ENCODE measurements at regions not wholly inside any gene's neighbourhood (a gene's known extent, or its start where the extent isn't known, plus 50 kb on each side); places are given as distances from the start of the nearest gene placed in this dataset.
A peak's percentile ranks its signal among the peaks of the same experiment; 100 is the strongest.

DNA sequence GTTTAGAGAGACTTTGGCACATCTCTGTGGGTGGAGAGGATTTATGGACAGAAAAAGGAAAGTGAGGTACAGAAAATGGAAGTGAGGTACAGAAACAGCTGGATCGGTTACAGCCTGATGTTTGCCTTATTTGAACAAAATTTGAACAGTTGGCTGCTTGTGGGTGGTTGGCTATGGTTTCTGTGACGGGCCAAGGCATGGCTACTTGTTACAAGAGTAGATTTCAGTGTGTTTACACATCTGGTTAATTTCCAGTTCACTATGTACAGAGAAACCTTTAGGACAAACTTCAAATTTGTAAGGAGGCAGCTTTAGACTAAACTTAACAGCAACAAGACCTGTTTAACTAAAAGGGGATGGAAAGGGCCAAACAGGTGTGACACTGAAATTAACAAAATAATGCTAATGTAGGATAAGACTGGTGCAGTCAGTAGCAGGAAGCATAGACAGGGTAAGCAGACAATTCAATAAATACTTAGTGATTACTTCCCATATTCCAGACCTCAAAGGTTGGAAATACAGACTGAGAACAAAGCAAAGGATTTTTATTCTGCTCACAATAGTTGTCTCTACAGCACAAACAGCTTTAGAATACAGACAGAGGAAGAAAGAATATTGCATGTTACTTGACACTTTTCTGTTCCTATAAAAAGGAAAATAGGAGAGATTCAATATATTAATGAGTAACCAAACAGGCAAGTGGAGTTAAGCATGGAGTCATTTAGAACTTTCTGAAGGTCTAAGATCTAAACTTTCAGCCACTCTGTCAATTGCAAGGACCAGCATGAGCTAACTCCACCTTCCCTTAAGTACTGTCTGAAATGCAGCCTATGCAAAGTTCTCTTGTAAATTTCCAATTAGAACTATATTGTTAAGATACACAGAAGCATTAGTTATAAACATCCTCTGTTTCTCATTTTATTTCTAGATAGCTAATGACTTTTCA lies 294.4 kb upstream of the FAT4 start:
- peak overlapping the region; percentile 22 for H3K4me3 Mint-ChIP-seq (ENCODE audit: low read depth, unreplicated experiment)
- peak overlapping the region; percentile 85 for H3K27ac Mint-ChIP-seq (ENCODE audit: unreplicated experiment)
- DNase-seq: no peak
- H3K36me3 Mint-ChIP-seq (ENCODE audit: insufficient read depth, unreplicated experiment): peaks cover 5% of the 10 kb centered on the region
- CTCF ChIA-PET: no interaction called here
- TF ChIP-seq, protein P1, sequence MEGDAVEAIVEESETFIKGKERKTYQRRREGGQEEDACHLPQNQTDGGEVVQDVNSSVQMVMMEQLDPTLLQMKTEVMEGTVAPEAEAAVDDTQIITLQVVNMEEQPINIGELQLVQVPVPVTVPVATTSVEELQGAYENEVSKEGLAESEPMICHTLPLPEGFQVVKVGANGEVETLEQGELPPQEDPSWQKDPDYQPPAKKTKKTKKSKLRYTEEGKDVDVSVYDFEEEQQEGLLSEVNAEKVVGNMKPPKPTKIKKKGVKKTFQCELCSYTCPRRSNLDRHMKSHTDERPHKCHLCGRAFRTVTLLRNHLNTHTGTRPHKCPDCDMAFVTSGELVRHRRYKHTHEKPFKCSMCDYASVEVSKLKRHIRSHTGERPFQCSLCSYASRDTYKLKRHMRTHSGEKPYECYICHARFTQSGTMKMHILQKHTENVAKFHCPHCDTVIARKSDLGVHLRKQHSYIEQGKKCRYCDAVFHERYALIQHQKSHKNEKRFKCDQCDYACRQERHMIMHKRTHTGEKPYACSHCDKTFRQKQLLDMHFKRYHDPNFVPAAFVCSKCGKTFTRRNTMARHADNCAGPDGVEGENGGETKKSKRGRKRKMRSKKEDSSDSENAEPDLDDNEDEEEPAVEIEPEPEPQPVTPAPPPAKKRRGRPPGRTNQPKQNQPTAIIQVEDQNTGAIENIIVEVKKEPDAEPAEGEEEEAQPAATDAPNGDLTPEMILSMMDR (IDR thresholded peaks at IDR 0.05; ENCODE audit: unreplicated experiment): no peak
- H3K4me1 Mint-ChIP-seq (ENCODE audit: low read depth, unreplicated experiment): peaks cover 25% of the 10 kb centered on the region
- H3K27me3 Mint-ChIP-seq (ENCODE audit: unreplicated experiment): no peaks in the 10 kb centered on the region
- intact Hi-C loops (cut with micrococcal nuclease; ENCODE audit: unreplicated experiment): no loop called here
- H3K9me3 Mint-ChIP-seq (ENCODE audit: low read depth, unreplicated experiment): no peaks in the 10 kb centered on the region
- no TSS peak for BruUV-seq (replicated peaks)

DNA sequence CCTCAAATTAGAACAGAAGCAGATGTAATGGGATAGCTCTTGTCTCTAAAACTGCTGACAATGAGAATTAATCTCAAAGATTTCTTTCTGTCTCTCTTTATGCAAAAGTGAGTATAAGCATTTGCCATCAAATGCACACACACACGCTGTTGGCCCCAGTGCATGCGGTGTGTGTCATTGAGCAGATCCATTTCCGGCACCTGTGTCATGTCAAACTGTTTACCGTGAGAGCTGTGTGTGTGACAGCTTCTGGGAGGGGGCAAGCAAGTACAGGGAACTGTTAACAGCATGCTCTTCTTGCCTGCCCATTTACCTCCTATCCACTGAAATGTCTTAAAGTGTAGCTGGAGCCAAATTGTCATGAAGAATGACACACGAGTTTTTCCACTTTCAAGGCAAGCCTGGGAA lies 297.9 kb upstream of the FAT4 start:
- intact Hi-C loops (cut with micrococcal nuclease; ENCODE audit: unreplicated experiment): no loop called here
- TF ChIP-seq, protein P1 (IDR thresholded peaks at IDR 0.05; ENCODE audit: unreplicated experiment): no peak
- Mint-ChIP-seq H3K36me3 (ENCODE audit: insufficient read depth, unreplicated experiment) (peaks cover 5% of the 10 kb centered on the region), H3K9me3 (ENCODE audit: low read depth, unreplicated experiment) (no peaks in the 10 kb centered on the region), H3K4me3 (ENCODE audit: low read depth, unreplicated experiment) (no peak overlapping the region), H3K27me3 (ENCODE audit: unreplicated experiment) (no peaks in the 10 kb centered on the region), H3K27ac (ENCODE audit: unreplicated experiment) (no peak overlapping the region), H3K4me1 (ENCODE audit: low read depth, unreplicated experiment) (peaks cover 20% of the 10 kb centered on the region)
- no TSS peak for BruUV-seq (replicated peaks)
- DNase-seq: no peak
- CTCF ChIA-PET: no interaction called here

DNA sequence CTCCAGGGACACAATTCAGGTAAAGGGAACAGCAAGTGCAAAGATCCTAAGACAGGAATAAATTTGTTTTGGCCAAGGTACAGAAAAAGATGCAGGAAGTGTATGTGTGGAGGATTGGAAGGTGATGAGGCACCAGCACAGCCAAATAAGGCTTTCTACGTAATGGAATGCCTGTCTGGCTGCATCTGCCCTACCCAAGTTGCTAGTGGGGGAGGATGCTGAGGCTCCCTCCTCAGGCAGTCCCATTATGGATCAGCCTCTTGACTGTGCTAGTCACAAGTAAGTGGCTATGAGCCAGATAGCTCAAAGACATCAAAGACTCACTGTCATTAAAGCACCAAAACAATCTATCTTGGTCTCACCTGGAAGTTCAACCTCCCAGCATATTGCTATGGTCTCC lies 300.9 kb upstream of the FAT4 start:
- H3K9me3 Mint-ChIP-seq (ENCODE audit: low read depth, unreplicated experiment): no peaks in the 10 kb centered on the region
- H3K27me3 Mint-ChIP-seq (ENCODE audit: unreplicated experiment): no peaks in the 10 kb centered on the region
- CTCF ChIA-PET: no interaction called here
- no peak for DNase-seq
- TF ChIP-seq, protein P1 (IDR thresholded peaks at IDR 0.05; ENCODE audit: unreplicated experiment): no peak
- no TSS peak for BruUV-seq (replicated peaks)
- no peaks in the 10 kb centered on the region for H3K36me3 Mint-ChIP-seq (ENCODE audit: insufficient read depth, unreplicated experiment)
- no peaks in the 10 kb centered on the region for H3K4me1 Mint-ChIP-seq (ENCODE audit: low read depth, unreplicated experiment)
- no peak overlapping the region for H3K27ac Mint-ChIP-seq (ENCODE audit: unreplicated experiment)
- no peak overlapping the region for H3K4me3 Mint-ChIP-seq (ENCODE audit: low read depth, unreplicated experiment)
- intact Hi-C loops (cut with micrococcal nuclease; ENCODE audit: unreplicated experiment): no loop called here

DNA sequence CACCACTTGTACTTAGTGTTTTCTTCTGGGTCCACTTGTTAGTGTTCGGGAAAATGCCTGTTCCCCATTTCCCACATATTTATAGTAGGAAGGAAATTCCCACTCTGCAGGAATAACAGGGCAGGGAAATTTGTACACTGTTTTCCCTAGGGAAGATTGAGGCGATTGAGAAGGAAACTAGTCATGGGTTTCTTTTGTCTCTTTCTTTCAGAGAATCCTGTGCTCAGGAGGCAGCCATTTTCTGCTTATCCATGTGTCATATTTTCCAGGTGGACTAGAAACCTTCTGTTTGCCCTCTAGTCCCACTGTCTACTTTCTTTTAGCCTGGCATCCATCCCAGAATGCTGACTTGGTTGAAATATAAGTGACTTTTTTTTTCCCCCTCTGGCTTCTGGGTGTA lies 299.1 kb upstream of the ANKRD50 start:
- no TSS peak for BruUV-seq (replicated peaks)
- no peaks in the 10 kb centered on the region for H3K27me3 Mint-ChIP-seq (ENCODE audit: unreplicated experiment)
- no peaks in the 10 kb centered on the region for H3K4me1 Mint-ChIP-seq (ENCODE audit: low read depth, unreplicated experiment)
- no peak overlapping the region for H3K4me3 Mint-ChIP-seq (ENCODE audit: low read depth, unreplicated experiment)
- H3K9me3 Mint-ChIP-seq (ENCODE audit: low read depth, unreplicated experiment): peaks cover 3% of the 10 kb centered on the region
- intact Hi-C loops (cut with micrococcal nuclease; ENCODE audit: unreplicated experiment): no loop called here
- TF ChIP-seq, protein P1 (IDR thresholded peaks at IDR 0.05; ENCODE audit: unreplicated experiment): no peak
- CTCF ChIA-PET: no interaction called here
- no peaks in the 10 kb centered on the region for H3K36me3 Mint-ChIP-seq (ENCODE audit: insufficient read depth, unreplicated experiment)
- no peak overlapping the region for H3K27ac Mint-ChIP-seq (ENCODE audit: unreplicated experiment)
- DNase-seq: no peak

Data from Calu3 (cell line).